ENCODE measurements at regions not wholly inside any gene's neighbourhood (a gene's known extent, or its start where the extent isn't known, plus 50 kb on each side); places are given as distances from the start of the nearest gene placed in this dataset.

DNA sequence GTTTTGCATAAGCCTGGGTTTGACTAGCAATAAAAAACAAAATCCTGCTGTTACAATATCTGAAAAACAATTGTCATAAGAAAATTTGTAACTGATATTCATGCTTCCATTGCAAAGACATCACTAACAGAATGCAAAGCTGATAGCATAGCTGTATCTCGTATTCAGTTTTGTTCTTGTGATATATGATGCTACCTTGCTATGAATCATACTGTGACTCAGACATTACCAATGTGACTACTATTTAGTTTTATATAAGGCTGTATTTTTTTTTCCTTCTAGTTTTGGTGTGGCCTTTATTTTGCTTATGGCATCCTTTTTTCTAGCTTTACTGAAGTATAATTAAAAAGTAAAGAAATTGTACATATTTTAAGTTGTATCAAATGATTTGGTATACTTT lies 1381.8 kb downstream of the MRPL39 start:
- H3K14ac ChIP-seq (ENCODE audit: insufficient read length), result no peak overlapping the region
- H2BK5ac ChIP-seq (ENCODE audit: low read depth, low read length), result no peak overlapping the region
- no peak overlapping the region for H2BK15ac ChIP-seq (ENCODE audit: low read length)
- ChIA-PET CTCF (ENCODE audit: partially characterized antibody) (no interaction called here), POLR2A (ENCODE audit: partially characterized antibody) (no interaction called here)
- no peak overlapping the region for H3K4me3 ChIP-seq (ENCODE audit: extremely low read depth in 1 of 4, insufficient read depth in 2 of 4, low read depth in 3 of 4, low read length in 4 of 4)
- H4K8ac ChIP-seq (ENCODE audit: extremely low read depth, insufficient read depth, low read length), result no peak overlapping the region
- no peak overlapping the region for H2BK12ac ChIP-seq (ENCODE audit: low read depth, low read length)
- H2AFZ ChIP-seq (ENCODE audit: low read length), result no peak overlapping the region
- no peaks in the 10 kb centered on the region for H3K79me2 ChIP-seq (ENCODE audit: control insufficient read depth in 1 of 2, insufficient read depth in 2 of 2, low read length in 2 of 2)
- WGBS, 2 experiments (ENCODE audit: extremely low coverage in 1 of 2, insufficient coverage in 1 of 2, insufficient read length in 1 of 2, insufficient replicate concordance in 2 of 2, low coverage in 1 of 2, low lambda C conversion rate in 2 of 2, missing lambda C conversion rate in 1 of 2), result 95% methylated on average over 1 of the region's 1 CpG; no CpG with 5 or more reads in 1 of the 2 experiments
- no peak overlapping the region for H3K18ac ChIP-seq (ENCODE audit: extremely low read depth, low read length)
- peaks cover 5 to 16% of the 10 kb centered on the region in 2 experiments; a peak in 2 of 4 replicates for H3K9me3 ChIP-seq (ENCODE audit: insufficient read depth in 2 of 2, low read depth in 1 of 2, low read length in 1 of 2)
- H4K91ac ChIP-seq (replicated peaks; ENCODE audit: insufficient read length, low read length), result no peak overlapping the region
- H3K4me2 ChIP-seq (ENCODE audit: insufficient read depth in 1 of 2, low read depth in 2 of 2, low read length in 2 of 2), result no peak overlapping the region
- H3K27me3 ChIP-seq (replicated peaks in 1 of 4; ENCODE audit: control insufficient read depth in 3 of 4, extremely low read depth in 1 of 4, insufficient read depth in 3 of 4, low read length in 3 of 4), result peaks cover 0 to 1% (median 0%) of the 10 kb centered on the region in 4 experiments; a peak in 1 of 7 replicates
- no peaks in the 10 kb centered on the region for H3K36me3 ChIP-seq (ENCODE audit: control insufficient read depth in 2 of 4, insufficient read depth in 4 of 4, low read length in 3 of 4)
- no peak for FAIRE-seq
- no peak for DNase-seq (ENCODE audit: low read depth in 1 of 2, low spot score in 2 of 2)
- no peak overlapping the region for H4K5ac ChIP-seq (ENCODE audit: insufficient read length, low read depth, low read length)
- no peak overlapping the region for H3K9ac ChIP-seq (replicated peaks in 1 of 4; ENCODE audit: extremely low read depth in 1 of 4, low read depth in 3 of 4, low read length in 3 of 4)
- no peak overlapping the region for H3K23ac ChIP-seq (ENCODE audit: insufficient read length)
- no peak overlapping the region for H3K56ac ChIP-seq (replicated peaks; ENCODE audit: insufficient read length, low read depth, low read length)
- H3K4me1 ChIP-seq (replicated peaks in 1 of 4; ENCODE audit: control insufficient read depth in 3 of 4, insufficient read depth in 4 of 4, low read length in 3 of 4), result no peaks in the 10 kb centered on the region
- H3K4ac ChIP-seq (replicated peaks; ENCODE audit: insufficient read length, low read depth, low read length), result no peak overlapping the region
- H3K23me2 ChIP-seq (ENCODE audit: low read depth, low read length), result no peaks in the 10 kb centered on the region
- H3K79me1 ChIP-seq (ENCODE audit: low read depth, low read length), result no peaks in the 10 kb centered on the region
- H2BK20ac ChIP-seq (ENCODE audit: low read length), result no peak overlapping the region
- no peak overlapping the region for H2BK120ac ChIP-seq (replicated peaks; ENCODE audit: low read depth, low read length)
- H3K27ac ChIP-seq (ENCODE audit: low read depth, low read length), result no peak overlapping the region
- no peaks in the 10 kb centered on the region for H4K20me1 ChIP-seq (replicated peaks in 1 of 2; ENCODE audit: control insufficient read depth in 1 of 2, insufficient read depth in 2 of 2, low read length in 2 of 2)
- no peak overlapping the region for H2AK5ac ChIP-seq (ENCODE audit: low read depth, low read length)
- no peak for TF ChIP-seq ASH2L (IDR thresholded peaks at IDR 0.05; ENCODE audit: low read length)
- TF ChIP-seq POU5F1 (IDR thresholded peaks at IDR 0.05; ENCODE audit: low read depth, low read length), result no peak
- no peak for TF ChIP-seq EGR1 (IDR thresholded peaks at IDR 0.05; ENCODE audit: borderline replicate concordance, low read depth, low read length)
- TF ChIP-seq EP300 (IDR thresholded peaks at IDR 0.05; ENCODE audit: borderline replicate concordance in 1 of 2, low read depth in 2 of 2, low read length in 2 of 2), result no peak
- no peak for TF ChIP-seq SUZ12 (IDR thresholded peaks at IDR 0.05; ENCODE audit: low read length)
- no peak for TF ChIP-seq PHF8 (conservative IDR thresholded peaks at IDR 0.05; ENCODE audit: low read depth, low read length)
- TF ChIP-seq, protein P1, sequence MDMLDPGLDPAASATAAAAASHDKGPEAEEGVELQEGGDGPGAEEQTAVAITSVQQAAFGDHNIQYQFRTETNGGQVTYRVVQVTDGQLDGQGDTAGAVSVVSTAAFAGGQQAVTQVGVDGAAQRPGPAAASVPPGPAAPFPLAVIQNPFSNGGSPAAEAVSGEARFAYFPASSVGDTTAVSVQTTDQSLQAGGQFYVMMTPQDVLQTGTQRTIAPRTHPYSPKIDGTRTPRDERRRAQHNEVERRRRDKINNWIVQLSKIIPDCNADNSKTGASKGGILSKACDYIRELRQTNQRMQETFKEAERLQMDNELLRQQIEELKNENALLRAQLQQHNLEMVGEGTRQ (IDR thresholded peaks at IDR 0.05; ENCODE audit: low read length), result no peak
- TF ChIP-seq YY1 (IDR thresholded peaks at IDR 0.05; ENCODE audit: low read depth, low read length), result no peak
- TF ChIP-seq NANOG (IDR thresholded peaks at IDR 0.05; ENCODE audit: insufficient read depth, low read depth, low read length, poor library complexity, severe bottlenecking), result no peak
- no peak for TF ChIP-seq FOSL1 (IDR thresholded peaks at IDR 0.05; ENCODE audit: insufficient read depth, low read depth, low read length)
- no peak for TF ChIP-seq MAX (IDR thresholded peaks at IDR 0.05)
- TF ChIP-seq JUN (IDR thresholded peaks at IDR 0.05; ENCODE audit: low read depth, low read length), result no peak
- TF ChIP-seq SP4 (IDR thresholded peaks at IDR 0.05; ENCODE audit: low read length), result no peak
- TF ChIP-seq ZNF274 (IDR thresholded peaks at IDR 0.05; ENCODE audit: borderline replicate concordance, extremely low read depth, low read length), result no peak
